ENCODE measurements at regions not wholly inside any gene's neighbourhood (a gene's known extent, or its start where the extent isn't known, plus 50 kb on each side); places are given as distances from the start of the nearest gene placed in this dataset.

DNA sequence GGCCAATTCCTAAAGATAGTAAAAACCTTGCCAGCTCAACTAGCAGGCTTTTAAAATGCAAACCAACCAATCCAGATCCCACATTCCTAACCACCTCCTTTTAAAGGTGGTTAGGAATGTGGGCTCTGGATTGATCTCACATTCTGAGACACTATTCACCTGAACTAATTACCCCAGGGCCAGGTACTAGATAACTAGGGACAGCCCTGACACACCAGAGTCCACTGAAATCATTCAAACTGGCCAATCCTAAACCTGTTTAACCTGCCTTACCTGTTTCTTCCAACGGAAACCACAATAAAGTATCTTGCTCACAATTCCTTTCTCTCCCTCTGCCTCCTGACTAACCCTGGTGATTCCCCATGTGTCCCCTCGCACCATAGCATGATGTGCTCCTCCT, 168.3 kb upstream of the DMAC1 start:
- no peak for TF ChIP-seq CTCF (IDR thresholded peaks at IDR 0.05; ENCODE audit: low read depth, low read length, missing control alignments)
- no peak for DNase-seq (ENCODE audit: low read depth)
- H3K4me3 ChIP-seq (ENCODE audit: low read depth, low read length), result no peak overlapping the region

GRCh38 chr9:7967093-7967827, 167.7 kb upstream of the DMAC1 start:
- no peak overlapping the region for H3K4me3 ChIP-seq (ENCODE audit: low read depth, low read length)
- no peak for DNase-seq (ENCODE audit: low read depth)
- TF ChIP-seq CTCF (IDR thresholded peaks at IDR 0.05; ENCODE audit: low read depth, low read length, missing control alignments), result no peak

- DNase-seq (ENCODE audit: low read depth), result no peak
- no peak overlapping the region for H3K4me3 ChIP-seq (ENCODE audit: low read depth, low read length)
- no peak for TF ChIP-seq CTCF (IDR thresholded peaks at IDR 0.05; ENCODE audit: low read depth, low read length, missing control alignments)
These were observed 165.5 kb upstream of the DMAC1 start for GRCh38 chr9:7965063-7965462.

- no peak for DNase-seq (ENCODE audit: low read depth)
- TF ChIP-seq CTCF (IDR thresholded peaks at IDR 0.05; ENCODE audit: low read depth, low read length, missing control alignments), result no peak
- H3K4me3 ChIP-seq (ENCODE audit: low read depth, low read length), result no peak overlapping the region
These were observed 163.4 kb upstream of the DMAC1 start for GRCh38 chr9:7963026-7963425.

GRCh38 chr9:7961076-7961475, 161.5 kb upstream of the DMAC1 start:
- no peak for DNase-seq (ENCODE audit: low read depth)
- TF ChIP-seq CTCF (IDR thresholded peaks at IDR 0.05; ENCODE audit: low read depth, low read length, missing control alignments), result no peak

DNA sequence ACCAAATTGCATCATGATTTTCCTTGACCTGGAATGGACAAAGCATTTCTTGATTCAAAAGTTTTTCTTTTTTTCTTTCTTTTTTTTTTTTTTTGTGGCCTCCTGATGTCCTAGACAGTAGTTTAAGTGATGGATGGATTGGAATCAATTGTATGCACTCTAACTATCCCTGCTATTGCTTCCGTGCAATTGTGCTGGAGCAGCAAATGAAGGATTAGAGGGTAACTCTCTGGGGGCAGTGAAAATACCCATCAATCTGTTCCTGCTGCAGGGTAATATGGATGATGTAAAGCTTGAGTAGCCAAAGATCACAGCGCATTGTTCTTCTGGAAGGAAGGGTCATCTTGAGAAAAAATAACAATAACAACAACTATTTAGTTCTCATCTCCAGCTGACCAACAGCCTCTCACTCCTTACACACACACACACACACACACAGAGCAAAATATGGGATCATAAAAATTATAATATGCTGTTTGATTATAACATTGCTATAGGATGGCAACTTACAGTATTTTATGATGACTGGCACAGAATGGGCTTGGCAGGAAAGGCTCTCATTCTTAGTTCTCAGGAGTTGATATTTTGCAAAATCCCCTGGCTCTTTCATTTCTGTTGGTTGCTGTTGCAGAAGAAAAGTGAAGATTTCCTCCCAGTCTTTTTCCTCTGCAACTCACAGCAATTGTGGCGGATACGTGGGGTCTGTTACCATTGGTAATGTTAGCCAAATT, 160.9 kb upstream of the DMAC1 start:
- TF ChIP-seq CTCF (IDR thresholded peaks at IDR 0.05; ENCODE audit: low read depth, low read length, missing control alignments), result no peak
- no peak for DNase-seq (ENCODE audit: low read depth)
- H3K4me3 ChIP-seq (ENCODE audit: low read depth, low read length), result no peak overlapping the region

More at GRCh38 chr9:7961076-7961475, 161.5 kb upstream of the DMAC1 start:
- no peak overlapping the region for H3K4me3 ChIP-seq (ENCODE audit: low read depth, low read length)
